ENCODE measurements at regions not wholly inside any gene's neighbourhood (a gene's known extent, or its start where the extent isn't known, plus 50 kb on each side); places are given as distances from the start of the nearest gene placed in this dataset.

GRCh38 chr16:63458846-63459245 is 1422.6 kb upstream of the CDH8 start:
- TF ChIP-seq POLR2A (IDR thresholded peaks at IDR 0.05) = no peak
- no peak for TF ChIP-seq CTCF (IDR thresholded peaks at IDR 0.05)
